CD4-positive, alpha-beta T cell (primary cell): ENCODE measurements at regions not wholly inside any gene's neighbourhood (a gene's known extent, or its start where the extent isn't known, plus 50 kb on each side); places are given as distances from the start of the nearest gene placed in this dataset.

Source experiments
- ATAC-seq: fragments of 200-7000 bp; cut with Tn5 transposase; one replicate; pipeline ENCODE4 v1.10.0; 2022; ENCODE audit warnings: mild to moderate bottlenecking; ENCODE audit not compliant: poor library complexity
- CTCF ChIA-PET: fragments of 350-600 bp; sonication (Branson Sonifier 250); formaldehyde crosslinking; loops from one replicate; lab custom pipeline; 2021; ENCODE audit warnings: antibody characterized with exemption, inconsistent platforms; lab: Charles Lee
- POLR2A ChIA-PET: fragments of 350-600 bp; sonication (Branson Sonifier 250); formaldehyde crosslinking; loops from one replicate; lab custom pipeline; 2021; ENCODE audit warnings: antibody characterized with exemption, inconsistent platforms; lab: Charles Lee
- DNase-seq, 14 experiments: peaks; one replicate each; pipeline ENCODE4 v3.0.0-alpha.2; 2013 to 2020; ENCODE audit warnings: mixed read lengths in 2 of 14
- H3K27ac ChIP-seq, 2 donors: one replicate each; pipeline versions ENCODE4 v1.5.1 to v1.7.0; 2013; ENCODE audit warnings: low read length in 2 of 2, low read depth in 1 of 2, mild to moderate bottlenecking in 1 of 2
- H3K27me3 ChIP-seq, 2 experiments: 1 replicate in 1 of 2; 2 replicates in 1 of 2; pipeline versions ENCODE4 v1.6.1 to v1.7.0; 2013; ENCODE audit warnings: low read length in 2 of 2, control low read depth in 1 of 2, mild to moderate bottlenecking in 1 of 2, moderate library complexity in 1 of 2; ENCODE audit not compliant: insufficient read depth in 2 of 2, control insufficient read depth in 1 of 2
- H3K36me3 ChIP-seq: one replicate; pipeline ENCODE4 v1.6.1; 2013; ENCODE audit warnings: low read length, control low read depth; ENCODE audit not compliant: insufficient read depth
- H3K4me1 ChIP-seq: one replicate; pipeline ENCODE4 v1.6.1; 2013; ENCODE audit warnings: low read length, control low read depth; ENCODE audit not compliant: insufficient read depth
- H3K4me3 ChIP-seq: one replicate; pipeline ENCODE4 v1.5.1; 2013; ENCODE audit warnings: mild to moderate bottlenecking, low read length, moderate library complexity
- H3K9me3 ChIP-seq, 2 experiments: 1 replicate in 1 of 2; 2 replicates in 1 of 2; pipeline versions ENCODE4 v1.6.1 to v1.7.0; 2013; ENCODE audit warnings: low read length in 2 of 2, mild to moderate bottlenecking in 2 of 2, control low read depth in 1 of 2, moderate library complexity in 1 of 2; ENCODE audit not compliant: control insufficient read depth in 1 of 2, insufficient read depth in 1 of 2
- H3K27ac Mint-ChIP-seq: one replicate; pipeline ENCODE4 v1.8.0; 2020; ENCODE audit warnings: mixed read lengths
- H3K27me3 Mint-ChIP-seq: one replicate; pipeline ENCODE4 v1.8.0; 2021; ENCODE audit warnings: mixed read lengths
- H3K36me3 Mint-ChIP-seq: one replicate; pipeline ENCODE4 v1.8.0; 2021; ENCODE audit warnings: low read depth, mixed read lengths
- H3K4me1 Mint-ChIP-seq: one replicate; pipeline ENCODE4 v1.8.0; 2021; ENCODE audit warnings: low read depth, mixed read lengths
- H3K4me3 Mint-ChIP-seq: one replicate; pipeline ENCODE4 v1.8.0; 2020; ENCODE audit warnings: mild to moderate bottlenecking, mixed read lengths
- H3K9me3 Mint-ChIP-seq: one replicate; pipeline ENCODE4 v1.8.0; 2020; ENCODE audit warnings: mixed read lengths
- CTCF ChIP-seq: fragments of 200-600 bp; IDR thresholded peaks from one replicate; pipeline ENCODE4 v1.8.0; 2022; ENCODE audit warnings: antibody characterized with exemption, mild to moderate bottlenecking
- intact Hi-C, 2 experiments: fragments of 100-400 bp; cut with DNase I in 1 of 2; cut with micrococcal nuclease in 1 of 2; formaldehyde crosslinking; loops; one replicate each; pipeline versions ENCODE4 v1.15.1 to v1.9.0; 2023 to 2025; cut with DNase I, micrococcal nuclease

- H3K9me3 Mint-ChIP-seq, result peaks cover 6% of the 10 kb centered on the region
- H3K4me1 Mint-ChIP-seq, result no peaks in the 10 kb centered on the region
- Histone ChIP-seq H3K4me3 (no peak overlapping the region), H3K27me3 (no peaks in the 10 kb centered on the region), H3K9me3 (peaks cover 0 to 47% of the 10 kb centered on the region in 2 experiments), H3K36me3 (no peaks in the 10 kb centered on the region), H3K27ac (no peak overlapping the region), H3K4me1 (no peaks in the 10 kb centered on the region)
- DNase-seq, result no peak
- no peak overlapping the region for H3K27ac Mint-ChIP-seq
- intact Hi-C loops, result no loop called here
- ChIA-PET POLR2A (no interaction called here), CTCF (no interaction called here)
- TF ChIP-seq CTCF, result no peak
- no peak for ATAC-seq
- no peaks in the 10 kb centered on the region for H3K27me3 Mint-ChIP-seq
- no peaks in the 10 kb centered on the region for H3K36me3 Mint-ChIP-seq
- no peak overlapping the region for H3K4me3 Mint-ChIP-seq
Measured at GRCh38 chr5:3380689-3381088, 214.9 kb upstream of the IRX1 start.

- TF ChIP-seq CTCF, result no peak
- Mint-ChIP-seq H3K4me1 (no peaks in the 10 kb centered on the region), H3K27ac (no peak overlapping the region), H3K36me3 (no peaks in the 10 kb centered on the region), H3K27me3 (no peaks in the 10 kb centered on the region), H3K4me3 (no peak overlapping the region), H3K9me3 (peaks cover 6% of the 10 kb centered on the region)
- Histone ChIP-seq H3K27me3 (no peaks in the 10 kb centered on the region), H3K36me3 (no peaks in the 10 kb centered on the region), H3K27ac (no peak overlapping the region), H3K9me3 (peaks cover 5 to 38% of the 10 kb centered on the region in 2 experiments), H3K4me1 (no peaks in the 10 kb centered on the region), H3K4me3 (no peak overlapping the region)
- ChIA-PET POLR2A (no interaction called here), CTCF (no interaction called here)
- DNase-seq (no peak), ATAC-seq (no peak)
- intact Hi-C loops, result no loop called here
Measured at GRCh38 chr5:3377831-3378230, 217.8 kb upstream of the IRX1 start.

- TF ChIP-seq CTCF, result no peak
- no peak overlapping the region for H3K4me3 Mint-ChIP-seq
Measured at GRCh38 chr5:3377176-3377575, 218.5 kb upstream of the IRX1 start.

More at GRCh38 chr5:3377176-3377575, 218.5 kb upstream of the IRX1 start:
- no peaks in the 10 kb centered on the region for H3K4me1 Mint-ChIP-seq
- no peak for DNase-seq
- H3K36me3 Mint-ChIP-seq, result no peaks in the 10 kb centered on the region
- ChIA-PET POLR2A (no interaction called here), CTCF (no interaction called here)
- H3K27ac Mint-ChIP-seq, result no peak overlapping the region
- Histone ChIP-seq H3K4me1 (no peaks in the 10 kb centered on the region), H3K27me3 (no peaks in the 10 kb centered on the region), H3K36me3 (no peaks in the 10 kb centered on the region), H3K27ac (no peak overlapping the region), H3K4me3 (no peak overlapping the region), H3K9me3 (peaks cover 12 to 35% of the 10 kb centered on the region in 2 experiments)
- no peak for ATAC-seq
- intact Hi-C loops, result no loop called here
- peaks cover 2% of the 10 kb centered on the region for H3K9me3 Mint-ChIP-seq
- H3K27me3 Mint-ChIP-seq, result no peaks in the 10 kb centered on the region
